KBM-7 (cell line): ENCODE measurements at regions not wholly inside any gene's neighbourhood (a gene's known extent, or its start where the extent isn't known, plus 50 kb on each side); places are given as distances from the start of the nearest gene placed in this dataset.
"Not testable (repeated sequence)": the region's sequence is repeated elsewhere in the genome, so short reads cannot be mapped to it uniquely, and the experiment has no call there.

Source experiments
- DNase-seq: peaks from one replicate; pipeline ENCODE4 v3.0.0-alpha.2; 2015
- in situ Hi-C: fragments of 300-500 bp; cut with MboI; formaldehyde crosslinking; loops from 2 replicates; pipeline ENCODE4 v1.14.3; 2020; ENCODE audit warnings: low sequenced_read_pairs, low pct_unique_long_range_greater_than_20kb, mixed read lengths

DNA sequence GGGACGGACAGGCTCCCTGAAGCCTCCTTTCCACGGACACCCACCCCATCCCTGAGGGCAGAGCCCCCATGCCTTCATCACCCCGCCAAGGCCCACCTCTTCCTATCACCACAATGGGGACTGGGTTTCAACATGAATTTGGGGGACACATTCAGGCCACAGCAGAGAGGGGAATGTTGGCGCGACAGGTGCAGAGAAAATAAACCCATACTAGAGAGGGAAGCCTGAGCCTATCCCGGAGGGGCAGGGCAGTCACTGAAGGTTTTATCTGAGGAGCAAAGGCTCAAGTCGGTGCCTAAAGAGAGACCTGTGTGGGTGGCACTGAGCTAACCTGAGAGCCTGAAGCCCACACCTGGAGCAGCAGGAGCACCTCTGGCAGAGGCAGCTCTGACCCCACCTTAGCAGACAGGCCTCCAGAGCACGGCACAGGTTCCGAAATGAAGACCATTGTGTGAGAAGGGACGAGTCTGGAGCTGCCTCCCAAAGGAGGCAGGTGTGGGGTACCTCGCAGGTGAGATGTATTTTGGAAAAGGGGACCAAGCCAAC, 180.6 kb upstream of the PDE10A start:
- DNase-seq = no peak
- in situ Hi-C loops = no loop called here

GRCh38 chr6:165843121-165843520, 180.1 kb upstream of the PDE10A start:
- in situ Hi-C loops = no loop called here

DNA sequence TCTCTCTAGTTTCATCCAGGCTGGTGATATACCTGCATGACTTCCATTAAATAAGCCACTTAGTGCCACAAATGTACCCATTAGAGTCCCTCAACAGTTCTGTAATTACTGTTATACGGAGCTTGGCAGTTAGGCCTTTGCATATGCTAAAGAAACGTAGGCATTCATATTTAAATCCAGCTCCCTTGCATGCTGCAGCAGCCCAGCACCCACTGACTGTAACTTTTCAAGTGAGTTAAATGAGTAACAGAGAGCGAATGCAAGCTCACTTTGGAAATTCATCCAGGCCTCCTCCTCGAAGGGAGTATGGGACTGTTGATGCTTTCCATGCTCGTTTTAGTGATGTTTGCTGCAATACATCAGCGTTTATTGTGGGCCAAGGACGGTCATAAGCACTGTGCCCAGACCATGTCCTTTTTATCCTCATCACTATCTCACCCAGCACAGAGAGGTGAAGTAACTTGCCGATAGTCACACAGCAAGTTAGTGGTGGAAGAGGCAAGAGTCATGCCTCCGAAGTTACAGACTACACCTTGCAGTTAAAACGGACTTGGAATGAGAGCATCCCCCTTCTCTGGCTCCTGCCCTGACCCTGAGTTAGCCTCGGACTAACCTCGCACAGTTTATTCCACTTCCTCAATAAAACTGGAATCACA, 179.4 kb upstream of the PDE10A start:
- no peak for DNase-seq
- in situ Hi-C loops = no loop called here

More at GRCh38 chr6:165843121-165843520, 180.1 kb upstream of the PDE10A start:
- DNase-seq = no peak

DNA sequence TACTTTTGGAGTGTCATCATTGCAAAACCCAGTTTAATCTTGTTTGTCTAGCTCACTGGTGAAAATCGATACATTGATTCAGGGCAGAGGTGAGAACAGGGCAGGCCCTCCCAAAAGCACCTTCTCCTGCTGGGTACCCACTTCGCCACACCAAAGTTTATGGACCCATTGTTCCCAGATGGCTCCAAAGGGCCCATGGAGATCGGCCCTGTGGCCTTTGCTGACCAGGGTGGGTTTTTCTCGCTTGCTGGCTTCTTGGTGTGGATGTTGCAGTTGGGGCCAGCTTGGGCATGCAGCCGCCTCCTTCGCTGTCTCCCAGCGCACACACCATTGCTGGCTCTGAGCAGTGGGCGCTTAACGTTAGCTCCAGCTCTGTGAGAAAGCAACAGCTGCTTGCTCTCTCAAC, 178.1 kb upstream of the PDE10A start:
- no peak for DNase-seq
- in situ Hi-C loops = no loop called here

- in situ Hi-C loops = no loop called here
- no peak for DNase-seq
Observed at GRCh38 chr6:165837948-165838745, 175.1 kb upstream of the PDE10A start.

DNA sequence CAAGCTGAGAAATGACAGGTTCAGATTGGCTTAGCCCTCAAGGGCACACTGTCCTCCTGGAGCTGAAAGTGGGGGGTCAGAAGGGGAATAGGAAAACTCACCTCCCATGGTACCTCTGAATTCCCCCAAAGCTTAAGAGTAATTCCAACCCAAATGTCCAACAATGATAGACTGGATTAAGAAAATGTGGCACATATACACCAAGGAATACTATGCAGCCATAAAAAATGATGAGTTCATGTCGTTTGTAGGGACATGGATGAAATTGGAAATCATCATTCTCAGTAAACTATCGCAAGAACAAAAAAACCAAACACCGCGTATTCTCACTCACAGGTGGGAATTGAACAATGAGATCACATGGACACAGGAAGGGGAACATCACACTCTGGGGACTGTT, 173.6 kb upstream of the PDE10A start:
- in situ Hi-C loops, DNase-seq: not testable (repeated sequence)

- DNase-seq = no peak
- in situ Hi-C loops = no loop called here
Observed at GRCh38 chr6:165835410-165835851, 172.4 kb upstream of the PDE10A start.

DNA sequence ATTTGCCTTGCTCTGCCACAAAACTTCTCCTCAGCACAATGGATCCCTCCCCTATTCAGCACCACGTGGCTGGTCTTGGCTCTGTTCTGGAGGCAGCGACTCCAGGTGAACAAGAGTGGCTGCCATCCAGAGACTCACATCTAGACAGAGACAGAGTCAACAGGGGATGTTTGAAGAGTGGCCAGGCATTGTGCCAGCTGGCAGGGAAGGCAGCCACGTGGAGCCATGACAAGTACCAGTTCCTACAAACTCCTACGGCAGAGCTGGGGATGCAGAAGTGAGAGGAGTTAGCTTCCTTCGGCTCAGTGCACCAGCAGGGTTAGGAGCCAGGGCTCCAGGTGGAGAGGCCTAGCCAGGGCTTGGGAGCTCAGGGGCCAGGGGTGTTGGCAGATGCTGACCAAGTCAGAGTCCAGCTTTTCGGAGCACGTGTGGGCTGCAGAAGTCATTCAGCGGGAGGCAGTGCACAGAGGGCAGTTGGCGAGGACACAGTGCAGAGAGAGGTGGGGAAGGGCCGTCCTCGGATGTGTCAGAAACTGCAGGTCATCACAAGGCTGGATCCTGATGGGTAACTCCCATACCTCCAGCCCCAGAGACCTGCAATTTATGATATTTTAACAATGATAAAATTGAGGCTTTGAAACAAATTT, 171.7 kb upstream of the PDE10A start:
- no peak for DNase-seq
- in situ Hi-C loops = no loop called here

DNA sequence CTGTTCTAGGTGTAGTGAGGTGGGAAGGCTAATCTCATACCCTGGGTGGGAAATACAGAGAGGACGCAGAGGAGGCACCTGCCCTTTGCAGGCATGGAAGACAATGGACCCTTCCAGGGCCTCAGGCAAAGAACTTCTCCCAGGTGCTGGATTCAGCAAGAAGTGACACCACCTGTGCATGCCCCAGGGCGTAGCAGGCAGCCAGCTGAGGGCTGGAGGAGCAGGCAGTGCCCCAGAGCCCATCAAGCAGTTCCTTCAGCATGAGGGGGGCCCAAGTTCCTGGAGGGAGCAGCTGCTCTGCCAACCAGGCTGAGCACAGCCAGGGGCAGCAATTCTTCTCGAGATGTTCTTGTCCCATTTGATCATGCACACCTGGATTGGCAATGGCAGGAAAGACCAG, 170.3 kb upstream of the PDE10A start:
- no peak for DNase-seq
- in situ Hi-C loops = no loop called here

- in situ Hi-C loops = no loop called here
- no peak for DNase-seq
Observed at GRCh38 chr6:165831812-165832510, 168.9 kb upstream of the PDE10A start.

DNA sequence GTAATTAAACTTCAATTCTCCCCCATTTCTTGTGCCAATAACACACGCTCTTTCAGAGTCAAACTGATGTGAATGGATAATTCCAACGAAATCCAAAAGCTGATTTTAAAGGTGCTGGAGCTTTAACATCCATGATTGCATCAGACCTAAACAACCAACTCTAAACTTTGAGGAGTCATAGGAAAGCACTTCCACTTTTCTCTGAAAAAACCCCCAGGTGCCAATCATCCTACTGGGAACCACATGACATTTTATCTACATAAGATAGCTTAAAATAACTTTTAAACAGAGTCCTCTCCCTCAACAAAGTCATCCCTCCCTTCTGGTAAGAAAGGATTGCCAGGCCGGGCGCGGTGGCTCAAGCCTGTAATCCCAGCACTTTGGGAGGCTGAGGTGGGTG, 167.7 kb upstream of the PDE10A start:
- in situ Hi-C loops = no loop called here
- DNase-seq = no peak

GRCh38 chr6:165829376-165829775, 166.3 kb upstream of the PDE10A start:
- DNase-seq = no peak
- in situ Hi-C loops = no loop called here

- no peak for DNase-seq
- in situ Hi-C loops = no loop called here
Observed at GRCh38 chr6:165827190-165827518, 164.1 kb upstream of the PDE10A start.

DNA sequence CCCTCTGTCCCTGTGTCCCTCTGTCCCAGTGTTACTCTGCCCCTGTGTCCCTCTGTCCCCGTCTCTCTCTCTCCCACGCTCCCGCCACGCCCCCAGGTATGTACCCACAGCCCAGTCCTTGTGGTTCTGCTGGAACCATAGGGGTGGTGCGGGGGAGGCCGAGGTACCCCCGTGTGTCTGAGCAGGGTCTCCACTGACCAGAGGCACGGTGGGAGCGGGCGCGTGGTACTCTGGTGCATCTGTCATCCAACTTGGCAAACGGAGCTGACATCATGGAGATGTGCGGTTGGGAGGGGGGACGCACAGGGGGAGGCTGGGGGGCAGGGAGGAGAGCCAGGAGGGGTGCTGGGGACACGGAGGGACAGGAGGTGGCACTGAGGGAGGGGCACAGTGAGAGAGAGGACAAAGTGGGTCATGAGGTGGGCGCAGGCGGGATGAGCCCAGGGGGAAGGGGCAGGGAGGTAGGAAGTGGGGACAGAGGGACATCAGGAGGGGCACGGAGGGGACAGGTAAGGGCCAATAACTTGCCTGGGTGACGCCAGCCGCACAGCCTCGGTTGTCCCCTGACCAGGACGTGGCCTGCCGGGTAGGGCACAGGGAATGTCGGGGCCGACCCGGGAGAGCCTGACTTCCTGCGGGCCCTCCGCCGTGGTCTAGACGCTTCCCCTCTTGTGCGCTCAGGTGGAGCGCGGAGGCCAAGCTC, 163.6 kb upstream of the PDE10A start:
- no peak for DNase-seq
- in situ Hi-C loops = no loop called here

DNA sequence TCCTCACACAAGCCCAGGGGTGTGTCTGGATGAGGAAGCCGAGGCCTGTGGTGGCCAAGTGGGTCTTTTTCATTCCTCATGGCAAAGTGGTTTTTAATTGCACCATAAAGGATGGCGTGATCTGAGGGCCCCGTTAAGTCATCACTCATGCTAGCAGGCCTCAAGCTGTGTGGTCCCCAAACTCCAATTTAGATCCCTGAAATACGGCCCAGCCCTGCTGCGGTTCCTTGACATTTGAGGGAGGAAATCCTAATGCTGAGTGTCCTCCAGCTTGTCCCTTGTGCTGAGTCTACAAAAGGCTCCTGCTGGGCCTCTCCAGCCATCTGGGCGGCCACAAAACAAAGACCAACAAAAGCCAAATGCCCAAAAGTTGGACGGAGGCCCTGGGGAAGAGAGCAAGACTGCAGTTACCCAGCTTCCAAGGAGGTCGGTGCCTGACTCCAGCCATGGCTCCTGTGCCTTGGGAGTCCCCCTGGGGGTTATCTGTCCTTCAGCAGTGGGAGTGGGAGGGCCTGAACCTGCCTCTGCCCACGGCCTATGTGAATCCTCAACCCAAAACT, 162.3 kb upstream of the PDE10A start:
- no peak for DNase-seq
- in situ Hi-C loops = no loop called here

DNA sequence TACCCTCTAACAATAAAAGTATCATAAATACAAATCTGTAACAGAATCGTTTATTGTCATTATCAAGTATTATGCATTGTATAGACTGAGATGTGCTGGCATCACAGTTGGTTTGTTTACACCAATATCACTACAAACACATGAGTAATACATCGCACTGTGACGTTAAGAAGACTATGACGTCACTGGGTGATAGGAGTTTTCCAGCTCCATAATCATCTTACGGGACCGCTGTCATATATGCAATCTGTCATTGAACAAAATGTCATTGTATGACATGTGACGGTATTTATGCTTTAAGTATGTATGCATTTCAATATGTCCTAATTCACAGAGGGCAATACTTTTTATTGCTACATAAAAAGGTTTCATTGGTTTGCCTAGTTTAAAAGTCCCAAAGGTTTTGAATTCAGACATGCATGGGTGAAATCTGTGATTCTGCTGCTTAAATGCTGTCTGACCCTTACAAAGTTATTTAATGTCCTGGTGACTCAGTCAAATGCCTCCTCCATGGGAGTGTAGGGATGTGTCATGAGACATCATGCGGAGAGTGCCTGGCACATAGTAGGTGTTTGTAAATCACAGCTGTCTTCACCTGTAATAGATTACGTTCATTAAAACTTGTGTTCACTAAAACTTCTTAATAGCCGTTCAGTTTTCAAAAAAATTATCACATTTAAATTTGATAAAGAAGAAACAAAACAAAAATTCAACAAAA, 160.7 kb upstream of the PDE10A start:
- DNase-seq = no peak
- in situ Hi-C loops = no loop called here

GRCh38 chr6:165822501-165822900, 159.5 kb upstream of the PDE10A start:
- no peak for DNase-seq
- in situ Hi-C loops = no loop called here

DNA sequence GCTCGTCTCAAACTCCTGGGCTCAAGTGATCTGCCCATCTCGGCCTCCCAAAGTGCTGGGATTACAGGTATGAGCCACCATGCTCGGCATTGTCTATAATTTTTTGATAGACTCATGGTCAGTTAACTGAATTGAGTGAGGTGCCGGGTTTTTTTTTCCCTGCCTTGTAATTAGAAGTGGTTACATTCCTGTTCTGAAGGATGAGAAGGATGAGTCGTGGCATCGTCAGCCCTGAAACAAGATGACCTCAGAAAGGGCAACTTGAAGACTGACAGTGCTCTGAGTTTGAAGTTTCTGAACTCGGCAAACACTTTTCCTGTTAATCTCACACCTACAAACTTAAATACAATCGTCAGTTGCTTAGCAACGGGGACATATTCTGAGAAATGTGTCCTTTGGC, 158.7 kb upstream of the PDE10A start:
- DNase-seq = no peak
- in situ Hi-C loops = no loop called here
